Tibial artery (tissue), 4 donors: ENCODE measurements at regions not wholly inside any gene's neighbourhood (a gene's known extent, or its start where the extent isn't known, plus 50 kb on each side); places are given as distances from the start of the nearest gene placed in this dataset.

Experiments used
- DNase-seq, 2 donors: peaks; one replicate each; pipeline ENCODE4 v3.0.0-alpha.2; 2019
- H3K27ac ChIP-seq, 2 donors: fragments of 200-600 bp; sonication (generic) in 1 of 2; 1 replicate in 1 of 2; 2 replicates in 1 of 2; pipeline ENCODE4 v1.5.1; 2018 to 2019; ENCODE audit warnings: mild to moderate bottlenecking in 1 of 2
- H3K27me3 ChIP-seq, 2 donors: fragments of 200-600 bp; sonication (generic) in 1 of 2; one replicate each; pipeline versions ENCODE4 v1.5.1 to v1.6.0; 2016 to 2019
- H3K36me3 ChIP-seq, 3 donors: fragments of 200-600 bp; sonication (generic) in 2 of 3; one replicate each; pipeline ENCODE4 v1.5.1; 2016 to 2019; ENCODE audit warnings: mild to moderate bottlenecking in 2 of 3
- H3K4me1 ChIP-seq, 4 donors: fragments of 200-600 bp; sonication (generic) in 2 of 4; 1 replicate in 3 of 4; 2 replicates in 1 of 4; pipeline ENCODE4 v1.5.1; 2016 to 2019
- H3K4me3 ChIP-seq, 2 donors: fragments of 200-600 bp; sonication (generic) in 1 of 2; 1 replicate in 1 of 2; 2 replicates in 1 of 2; pipeline ENCODE4 v1.5.1; 2018 to 2019; ENCODE audit warnings: mild to moderate bottlenecking in 2 of 2
- H3K9me3 ChIP-seq, 3 donors: fragments of 200-600 bp; sonication (generic) in 1 of 3; one replicate each; pipeline ENCODE4 v1.5.1; 2016 to 2019
- intact Hi-C: fragments of 100-400 bp; cut with DNase I; formaldehyde crosslinking; loops from one replicate; pipeline ENCODE4 v1.15.0; 2023; ENCODE audit warnings: low total_unique reads
- TF ChIP-seq, protein P1 (sequence below), 2 experiments: fragments of 200-600 bp in 1 of 2; fragments of 450-650 bp in 1 of 2; IDR thresholded peaks; one replicate each; pipeline ENCODE4 v1.5.1; 2017 to 2019; ENCODE audit warnings: antibody characterized with exemption in 2 of 2, mild to moderate bottlenecking in 1 of 2, moderate library complexity in 1 of 2

DNA sequence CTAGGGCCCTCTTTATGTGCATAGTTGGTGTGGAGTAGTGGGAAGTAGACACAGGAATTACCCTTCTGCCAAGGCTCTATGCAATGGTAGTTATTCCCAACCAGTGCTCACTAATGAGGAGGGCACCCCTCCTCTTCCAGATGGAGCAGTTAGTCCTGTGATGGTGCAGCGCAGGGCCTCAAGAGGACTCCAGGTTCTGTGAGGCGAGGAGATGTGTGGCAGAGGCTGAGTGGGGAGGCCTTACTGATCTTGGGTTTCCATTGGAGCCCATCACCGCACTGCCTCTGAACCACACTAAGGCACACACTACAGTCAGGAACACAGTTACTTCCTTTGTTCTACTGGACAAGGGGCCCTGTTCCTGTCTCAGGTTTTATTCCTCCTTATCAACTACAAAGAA is 122.5 kb upstream of the POU3F1 start:
- H3K27ac ChIP-seq, result no peak overlapping the region
- no peak for DNase-seq
- H3K4me1 ChIP-seq, result no peaks in the 10 kb centered on the region
- no peak overlapping the region for H3K4me3 ChIP-seq
- no peaks in the 10 kb centered on the region for H3K36me3 ChIP-seq
- H3K9me3 ChIP-seq, result no peaks in the 10 kb centered on the region
- intact Hi-C loops, result no loop called here
- TF ChIP-seq, protein P1, sequence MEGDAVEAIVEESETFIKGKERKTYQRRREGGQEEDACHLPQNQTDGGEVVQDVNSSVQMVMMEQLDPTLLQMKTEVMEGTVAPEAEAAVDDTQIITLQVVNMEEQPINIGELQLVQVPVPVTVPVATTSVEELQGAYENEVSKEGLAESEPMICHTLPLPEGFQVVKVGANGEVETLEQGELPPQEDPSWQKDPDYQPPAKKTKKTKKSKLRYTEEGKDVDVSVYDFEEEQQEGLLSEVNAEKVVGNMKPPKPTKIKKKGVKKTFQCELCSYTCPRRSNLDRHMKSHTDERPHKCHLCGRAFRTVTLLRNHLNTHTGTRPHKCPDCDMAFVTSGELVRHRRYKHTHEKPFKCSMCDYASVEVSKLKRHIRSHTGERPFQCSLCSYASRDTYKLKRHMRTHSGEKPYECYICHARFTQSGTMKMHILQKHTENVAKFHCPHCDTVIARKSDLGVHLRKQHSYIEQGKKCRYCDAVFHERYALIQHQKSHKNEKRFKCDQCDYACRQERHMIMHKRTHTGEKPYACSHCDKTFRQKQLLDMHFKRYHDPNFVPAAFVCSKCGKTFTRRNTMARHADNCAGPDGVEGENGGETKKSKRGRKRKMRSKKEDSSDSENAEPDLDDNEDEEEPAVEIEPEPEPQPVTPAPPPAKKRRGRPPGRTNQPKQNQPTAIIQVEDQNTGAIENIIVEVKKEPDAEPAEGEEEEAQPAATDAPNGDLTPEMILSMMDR (IDR thresholded peaks at IDR 0.05), result no peak
- peaks cover 0 to 13% of the 10 kb centered on the region in 2 donors for H3K27me3 ChIP-seq

GRCh38 chr1:38168365-38168764 is 121.8 kb upstream of the POU3F1 start:
- no peaks in the 10 kb centered on the region for H3K9me3 ChIP-seq
- DNase-seq, result no peak
- H3K27me3 ChIP-seq, result peaks cover 0 to 13% of the 10 kb centered on the region in 2 donors
- TF ChIP-seq, protein P1 (IDR thresholded peaks at IDR 0.05), result no peak
- no peaks in the 10 kb centered on the region for H3K36me3 ChIP-seq
- no peak overlapping the region for H3K27ac ChIP-seq
- H3K4me3 ChIP-seq, result no peak overlapping the region
- H3K4me1 ChIP-seq, result no peaks in the 10 kb centered on the region
- intact Hi-C loops, result no loop called here

DNA sequence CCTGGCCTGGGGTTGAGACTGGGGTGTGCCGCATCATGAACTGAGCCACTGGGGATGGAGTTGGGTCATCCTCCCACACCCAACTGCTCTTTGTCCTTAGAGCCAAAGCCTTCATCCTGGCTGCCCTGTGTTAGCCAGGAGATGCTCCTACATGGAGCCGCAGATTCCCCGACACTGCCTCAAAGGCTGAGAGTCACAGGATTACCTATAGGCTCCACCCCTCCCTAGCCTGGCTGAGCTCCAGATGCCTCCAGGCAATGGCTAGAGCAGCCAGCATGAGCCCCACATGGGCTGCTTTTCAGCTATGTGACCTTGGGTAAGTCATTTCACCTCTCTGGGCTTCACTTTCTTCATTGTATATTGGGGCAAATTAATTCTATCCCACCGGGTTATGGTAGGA is 119.9 kb upstream of the POU3F1 start:
- Histone ChIP-seq H3K27me3 (peaks cover 0 to 13% of the 10 kb centered on the region in 2 donors), H3K4me3 (no peak overlapping the region), H3K27ac (no peak overlapping the region), H3K9me3 (no peaks in the 10 kb centered on the region), H3K4me1 (no peaks in the 10 kb centered on the region), H3K36me3 (no peaks in the 10 kb centered on the region)
- intact Hi-C loops, result no loop called here
- TF ChIP-seq, protein P1 (IDR thresholded peaks at IDR 0.05), result no peak
- no peak for DNase-seq

GRCh38 chr1:38153778-38154470 is 107.3 kb upstream of the POU3F1 start:
- H3K4me1 ChIP-seq, result no peaks in the 10 kb centered on the region

DNA sequence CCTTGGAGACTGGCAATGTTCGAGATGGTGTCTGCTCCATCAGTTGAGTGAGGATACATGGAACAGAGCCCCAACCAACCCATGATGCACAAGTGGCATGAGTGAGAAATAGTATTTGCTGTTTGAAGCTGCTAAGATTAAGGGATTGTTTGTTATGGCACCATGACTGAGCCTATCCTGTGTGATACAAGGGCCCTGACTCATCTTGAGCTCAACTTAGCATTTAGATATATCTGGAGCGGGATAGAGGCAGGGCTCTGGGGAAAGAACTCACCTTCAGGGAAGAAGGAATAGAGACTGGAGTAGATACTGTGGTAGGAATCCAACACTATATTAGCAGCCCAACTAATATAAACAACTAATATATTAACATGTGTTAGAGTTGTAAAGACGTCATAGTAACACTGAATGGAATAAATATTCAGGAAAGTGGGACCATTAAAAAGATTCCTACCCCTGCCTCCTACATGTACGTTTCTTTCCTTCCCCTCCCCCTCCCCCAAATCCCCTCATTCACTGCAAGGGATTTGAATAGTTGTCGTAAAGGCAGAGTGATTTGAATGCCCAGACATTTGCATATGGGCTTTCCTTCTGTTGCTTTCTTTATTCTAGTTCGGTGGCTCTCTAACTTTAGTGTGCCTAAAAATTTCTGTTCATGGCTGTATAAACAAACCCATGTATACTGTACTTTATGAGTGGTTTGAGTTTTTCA is 106.6 kb upstream of the POU3F1 start:
- peaks cover 0 to 13% (median 7%) of the 10 kb centered on the region in 3 donors for H3K9me3 ChIP-seq
- no peak for DNase-seq
- no peaks in the 10 kb centered on the region for H3K4me1 ChIP-seq
- intact Hi-C loops, result no loop called here
- H3K27me3 ChIP-seq, result peaks cover 0 to 7% of the 10 kb centered on the region in 2 donors
- no peak overlapping the region for H3K27ac ChIP-seq
- H3K36me3 ChIP-seq, result no peaks in the 10 kb centered on the region
- H3K4me3 ChIP-seq, result no peak overlapping the region
- TF ChIP-seq, protein P1 (IDR thresholded peaks at IDR 0.05), result no peak

More at GRCh38 chr1:38153778-38154470, 107.3 kb upstream of the POU3F1 start:
- no peaks in the 10 kb centered on the region for H3K36me3 ChIP-seq
- DNase-seq, result no peak
- H3K4me3 ChIP-seq, result no peak overlapping the region
- TF ChIP-seq, protein P1 (IDR thresholded peaks at IDR 0.05), result no peak
- H3K9me3 ChIP-seq, result peaks cover 0 to 13% (median 7%) of the 10 kb centered on the region in 3 donors
- intact Hi-C loops, result no loop called here
- H3K27me3 ChIP-seq, result peaks cover 0 to 10% of the 10 kb centered on the region in 2 donors
- H3K27ac ChIP-seq, result no peak overlapping the region
